GM23338 (cell line): ENCODE measurements at regions not wholly inside any gene's neighbourhood (a gene's known extent, or its start where the extent isn't known, plus 50 kb on each side); places are given as distances from the start of the nearest gene placed in this dataset.

Source experiments
- ATAC-seq: fragments of 200-7000 bp; cut with Tn5 transposase; 3 replicates; pipeline ENCODE4 v1.9.1; 2020
- DNase-seq: peaks from one replicate; pipeline ENCODE4 v3.0.0-alpha.2; 2015; ENCODE audit warnings: low spot score
- H2AFZ ChIP-seq: fragments of 200-600 bp; sonication (generic); 2 replicates; pipeline ENCODE4 v1.8.0; 2016; ENCODE audit warnings: antibody characterized with exemption, mild to moderate bottlenecking, moderate library complexity
- H3F3A ChIP-seq: fragments of 200-600 bp; sonication (generic); replicated peaks from 2 replicates; pipeline ENCODE4 v1.8.0; 2017; ENCODE audit warnings: antibody characterized with exemption, mixed run types, low read depth
- H3K27ac ChIP-seq: fragments of 200-600 bp; sonication (generic); 2 replicates; pipeline ENCODE4 v1.6.1; 2016; ENCODE audit warnings: low read depth
- H3K27me3 ChIP-seq: fragments of 200-600 bp; sonication (generic); 2 replicates; pipeline ENCODE4 v1.8.0; 2016; ENCODE audit warnings: mild to moderate bottlenecking, mixed run types, moderate library complexity; ENCODE audit not compliant: insufficient read depth
- H3K36me3 ChIP-seq: fragments of 200-600 bp; sonication (generic); 2 replicates; pipeline ENCODE4 v1.8.0; 2016; ENCODE audit warnings: mild to moderate bottlenecking; ENCODE audit not compliant: insufficient read depth
- H3K4me1 ChIP-seq: fragments of 200-600 bp; sonication (generic); 2 replicates; pipeline ENCODE4 v1.8.0; 2016; ENCODE audit warnings: mild to moderate bottlenecking, moderate library complexity; ENCODE audit not compliant: insufficient read depth
- H3K4me2 ChIP-seq: fragments of 200-600 bp; sonication (generic); 2 replicates; pipeline ENCODE4 v1.7.1; 2017; ENCODE audit warnings: mixed run types
- H3K4me3 ChIP-seq: fragments of 200-600 bp; sonication (generic); 2 replicates; pipeline ENCODE4 v1.6.1; 2016; ENCODE audit warnings: mixed run types
- H3K79me2 ChIP-seq: fragments of 200-600 bp; sonication (generic); replicated peaks from 2 replicates; pipeline ENCODE4 v1.8.0; 2017; ENCODE audit warnings: mild to moderate bottlenecking; ENCODE audit not compliant: insufficient read depth
- H3K9me2 ChIP-seq: fragments of 200-600 bp; sonication (generic); 2 replicates; pipeline ENCODE4 v1.8.0; 2017; ENCODE audit not compliant: insufficient read depth
- H4K20me1 ChIP-seq: fragments of 200-600 bp; sonication (generic); replicated peaks from 2 replicates; pipeline ENCODE4 v1.8.0; 2017; ENCODE audit warnings: mild to moderate bottlenecking; ENCODE audit not compliant: insufficient read depth
- H3K27ac Mint-ChIP-seq: 2 replicates; pipeline ENCODE4 v1.8.0; 2020; ENCODE audit warnings: inconsistent platforms, mild to moderate bottlenecking, moderate library complexity, mixed read lengths
- H3K27me3 Mint-ChIP-seq: 3 replicates; pipeline ENCODE4 v1.8.0; 2022; ENCODE audit warnings: low read depth, mild to moderate bottlenecking, moderate library complexity, mixed read lengths, inconsistent platforms; ENCODE audit not compliant: insufficient read depth, poor library complexity
- H3K36me3 Mint-ChIP-seq: 3 replicates; pipeline ENCODE4 v1.8.0; 2021; ENCODE audit warnings: low read depth, mild to moderate bottlenecking, inconsistent platforms, moderate library complexity, mixed read lengths
- H3K4me1 Mint-ChIP-seq: 3 replicates; pipeline ENCODE4 v1.8.0; 2020; ENCODE audit warnings: mild to moderate bottlenecking, inconsistent platforms, mixed read lengths
- H3K4me3 Mint-ChIP-seq: 3 replicates; pipeline ENCODE4 v1.8.0; 2021; ENCODE audit warnings: moderate library complexity, mild to moderate bottlenecking, inconsistent platforms, mixed read lengths
- H3K9me3 Mint-ChIP-seq: 3 replicates; pipeline ENCODE4 v1.8.0; 2020; ENCODE audit warnings: moderate library complexity, mild to moderate bottlenecking, inconsistent platforms, mixed read lengths
- CREB1 ChIP-seq: fragments of 250-450 bp; sonication (Bioruptor Pico); IDR thresholded peaks from 2 replicates; pipeline ENCODE4 v1.5.0; 2020; ENCODE audit warnings: low read depth, mild to moderate bottlenecking, moderate library complexity
- EZH2 ChIP-seq: fragments of 200-600 bp; sonication (generic); IDR thresholded peaks from one replicate; pipeline ENCODE4 v1.8.0; 2017; ENCODE audit warnings: antibody characterized with exemption, mild to moderate bottlenecking, low read depth; ENCODE audit not compliant: unreplicated experiment
- EZH2phosphoT487 ChIP-seq: fragments of 200-600 bp; sonication (generic); IDR thresholded peaks from one replicate; pipeline ENCODE4 v1.8.1; 2018; ENCODE audit warnings: antibody characterized with exemption; ENCODE audit not compliant: unreplicated experiment
- JUNB ChIP-seq: IDR thresholded peaks from one replicate; pipeline ENCODE4 v1.6.1; 2016; ENCODE audit warnings: antibody characterized with exemption; ENCODE audit not compliant: unreplicated experiment
- NANOG ChIP-seq: IDR thresholded peaks from 2 replicates; pipeline ENCODE4 v1.6.1; 2016; ENCODE audit warnings: antibody characterized with exemption, borderline replicate concordance
- STAT1 ChIP-seq: IDR thresholded peaks from one replicate; pipeline ENCODE4 v1.6.1; 2016; ENCODE audit warnings: antibody characterized with exemption; ENCODE audit not compliant: unreplicated experiment
- ZNF114 ChIP-seq: fragments of 250-450 bp; sonication (Bioruptor Pico); IDR thresholded peaks from 2 replicates; pipeline ENCODE4 v1.5.0; 2020; ENCODE audit warnings: mild to moderate bottlenecking, moderate library complexity
- ZNF331 ChIP-seq: fragments of 250-450 bp; sonication (Bioruptor Pico); IDR thresholded peaks from 2 replicates; pipeline ENCODE4 v1.5.0; 2020; ENCODE audit warnings: low read depth, mild to moderate bottlenecking, moderate library complexity
- TF ChIP-seq, protein P1 (sequence below): IDR thresholded peaks from one replicate; pipeline ENCODE4 v1.6.1; 2018; ENCODE audit warnings: antibody characterized with exemption; ENCODE audit not compliant: unreplicated experiment
- TF ChIP-seq, protein P2 (sequence below): IDR thresholded peaks from 2 replicates; pipeline ENCODE4 v1.6.1; 2016; ENCODE audit warnings: antibody characterized with exemption

DNA sequence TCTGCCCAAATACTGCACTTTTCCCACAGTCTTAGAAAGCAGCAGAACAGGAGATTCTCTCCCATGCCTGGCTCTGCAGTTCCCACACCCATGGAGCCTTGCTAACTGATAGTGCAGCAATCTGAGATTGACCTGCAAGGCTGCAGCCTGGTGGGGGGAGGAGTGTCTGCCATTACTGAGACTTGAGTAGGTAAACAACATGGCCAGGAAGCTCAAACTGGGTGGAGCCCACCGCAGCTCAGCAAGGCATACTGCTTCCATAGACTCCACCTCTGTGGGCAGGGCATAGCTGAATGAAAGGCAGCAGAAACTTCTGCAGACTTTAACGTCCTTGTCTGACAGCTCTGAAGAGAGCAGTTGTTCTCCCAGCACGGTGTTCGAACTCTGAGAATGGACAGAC, 358.5 kb upstream of the PCDH9 start (continued):
- TF ChIP-seq ZNF114 (CRISPR knock-in tag) = no peak

DNA sequence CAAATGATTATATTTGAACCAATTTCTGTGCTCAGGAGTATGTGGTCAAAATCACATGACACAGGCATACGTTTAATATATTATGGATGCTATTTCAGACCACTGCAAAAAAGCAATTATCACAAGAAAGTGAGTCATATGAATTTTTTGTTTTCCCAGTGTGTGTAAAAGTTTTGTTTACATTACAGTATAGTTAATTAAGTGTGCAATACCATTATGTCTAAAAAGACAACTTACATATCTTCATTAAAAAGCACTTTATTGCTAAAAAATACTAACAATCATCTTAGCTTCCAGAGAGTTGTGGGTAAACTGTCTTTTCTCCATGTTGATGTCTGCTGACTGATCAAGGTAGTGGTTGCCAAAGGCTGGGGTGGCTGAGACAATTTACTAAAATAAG, 347.2 kb upstream of the PCDH9 start:
- H3K36me3 ChIP-seq = no peaks in the 10 kb centered on the region
- no peak overlapping the region for H3K4me2 ChIP-seq
- DNase-seq (no peak), ATAC-seq (no peak)
- H3K9me2 ChIP-seq = no peaks in the 10 kb centered on the region
- Mint-ChIP-seq H3K27me3 (no peaks in the 10 kb centered on the region), H3K36me3 (no peaks in the 10 kb centered on the region), H3K4me1 (no peaks in the 10 kb centered on the region), H3K9me3 (no peaks in the 10 kb centered on the region), H3K4me3 (no peak overlapping the region), H3K27ac (no peak overlapping the region)
- H3K79me2 ChIP-seq = no peaks in the 10 kb centered on the region
- H2AFZ ChIP-seq = no peak overlapping the region
- no peaks in the 10 kb centered on the region for H4K20me1 ChIP-seq
- H3K4me3 ChIP-seq = no peak overlapping the region
- H3K27ac ChIP-seq = no peak overlapping the region
- no peaks in the 10 kb centered on the region for H3K27me3 ChIP-seq
- H3F3A ChIP-seq = no peaks in the 10 kb centered on the region
- TF ChIP-seq STAT1 (no peak), ZNF114 (CRISPR knock-in tag) (no peak), CREB1 (CRISPR knock-in tag) (no peak), ZNF331 (no peak), JUNB (no peak), EZH2 (no peak), NANOG (no peak), EZH2phosphoT487 (no peak)
- TF ChIP-seq, protein P1, sequence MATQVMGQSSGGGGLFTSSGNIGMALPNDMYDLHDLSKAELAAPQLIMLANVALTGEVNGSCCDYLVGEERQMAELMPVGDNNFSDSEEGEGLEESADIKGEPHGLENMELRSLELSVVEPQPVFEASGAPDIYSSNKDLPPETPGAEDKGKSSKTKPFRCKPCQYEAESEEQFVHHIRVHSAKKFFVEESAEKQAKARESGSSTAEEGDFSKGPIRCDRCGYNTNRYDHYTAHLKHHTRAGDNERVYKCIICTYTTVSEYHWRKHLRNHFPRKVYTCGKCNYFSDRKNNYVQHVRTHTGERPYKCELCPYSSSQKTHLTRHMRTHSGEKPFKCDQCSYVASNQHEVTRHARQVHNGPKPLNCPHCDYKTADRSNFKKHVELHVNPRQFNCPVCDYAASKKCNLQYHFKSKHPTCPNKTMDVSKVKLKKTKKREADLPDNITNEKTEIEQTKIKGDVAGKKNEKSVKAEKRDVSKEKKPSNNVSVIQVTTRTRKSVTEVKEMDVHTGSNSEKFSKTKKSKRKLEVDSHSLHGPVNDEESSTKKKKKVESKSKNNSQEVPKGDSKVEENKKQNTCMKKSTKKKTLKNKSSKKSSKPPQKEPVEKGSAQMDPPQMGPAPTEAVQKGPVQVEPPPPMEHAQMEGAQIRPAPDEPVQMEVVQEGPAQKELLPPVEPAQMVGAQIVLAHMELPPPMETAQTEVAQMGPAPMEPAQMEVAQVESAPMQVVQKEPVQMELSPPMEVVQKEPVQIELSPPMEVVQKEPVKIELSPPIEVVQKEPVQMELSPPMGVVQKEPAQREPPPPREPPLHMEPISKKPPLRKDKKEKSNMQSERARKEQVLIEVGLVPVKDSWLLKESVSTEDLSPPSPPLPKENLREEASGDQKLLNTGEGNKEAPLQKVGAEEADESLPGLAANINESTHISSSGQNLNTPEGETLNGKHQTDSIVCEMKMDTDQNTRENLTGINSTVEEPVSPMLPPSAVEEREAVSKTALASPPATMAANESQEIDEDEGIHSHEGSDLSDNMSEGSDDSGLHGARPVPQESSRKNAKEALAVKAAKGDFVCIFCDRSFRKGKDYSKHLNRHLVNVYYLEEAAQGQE = no peak
- TF ChIP-seq, protein P2, sequence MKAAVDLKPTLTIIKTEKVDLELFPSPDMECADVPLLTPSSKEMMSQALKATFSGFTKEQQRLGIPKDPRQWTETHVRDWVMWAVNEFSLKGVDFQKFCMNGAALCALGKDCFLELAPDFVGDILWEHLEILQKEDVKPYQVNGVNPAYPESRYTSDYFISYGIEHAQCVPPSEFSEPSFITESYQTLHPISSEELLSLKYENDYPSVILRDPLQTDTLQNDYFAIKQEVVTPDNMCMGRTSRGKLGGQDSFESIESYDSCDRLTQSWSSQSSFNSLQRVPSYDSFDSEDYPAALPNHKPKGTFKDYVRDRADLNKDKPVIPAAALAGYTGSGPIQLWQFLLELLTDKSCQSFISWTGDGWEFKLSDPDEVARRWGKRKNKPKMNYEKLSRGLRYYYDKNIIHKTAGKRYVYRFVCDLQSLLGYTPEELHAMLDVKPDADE = no peak
- H3K4me1 ChIP-seq = no peaks in the 10 kb centered on the region
